Neural cell (in vitro differentiated cells): ENCODE measurements at regions not wholly inside any gene's neighbourhood (a gene's known extent, or its start where the extent isn't known, plus 50 kb on each side); places are given as distances from the start of the nearest gene placed in this dataset.

Experiments used
- H2AFZ ChIP-seq: fragments of 200-600, 300-800 bp; sonication (generic), shearing (Covaris generic); 2 replicates; pipeline ENCODE4 v1.6.0; 2014; ENCODE audit warnings: low read depth, mild to moderate bottlenecking, antibody characterized with exemption, low read length, moderate library complexity
- H3F3A ChIP-seq: fragments of 200-600 bp; shearing (Covaris generic); 2 replicates; pipeline ENCODE4 v1.6.1; 2016; ENCODE audit warnings: mild to moderate bottlenecking, moderate library complexity, mixed read lengths, antibody characterized with exemption, low read length; ENCODE audit not compliant: insufficient read depth, poor library complexity, severe bottlenecking
- H3K27ac ChIP-seq: fragments of 200-600, 300-800 bp; sonication (generic), shearing (Covaris generic); 2 replicates; pipeline ENCODE4 v1.5.1; 2014; ENCODE audit warnings: mild to moderate bottlenecking, low read length, moderate library complexity
- H3K27me3 ChIP-seq: fragments of 300-800, 200-600 bp; sonication (generic), shearing (Covaris generic); 2 replicates; pipeline ENCODE4 v1.6.0; 2014; ENCODE audit warnings: mild to moderate bottlenecking, low read depth, low read length, moderate library complexity; ENCODE audit not compliant: insufficient read depth
- H3K36me3 ChIP-seq: fragments of 300-800, 200-600 bp; sonication (generic), shearing (Covaris generic); 2 replicates; pipeline ENCODE4 v1.5.1; 2014; ENCODE audit warnings: mild to moderate bottlenecking, antibody characterized with exemption, low read length, moderate library complexity; ENCODE audit not compliant: insufficient read depth
- H3K4me2 ChIP-seq: fragments of 300-800, 200-600 bp; sonication (generic), shearing (Covaris generic); 2 replicates; pipeline ENCODE4 v1.6.0; 2014; ENCODE audit warnings: mild to moderate bottlenecking, low read length
- H3K4me3 ChIP-seq: fragments of 300-800, 200-600 bp; sonication (generic), shearing (Covaris generic); 2 replicates; pipeline ENCODE4 v1.5.1; 2014; ENCODE audit warnings: mild to moderate bottlenecking, low read length, moderate library complexity
- H3K79me2 ChIP-seq: fragments of 200-600 bp; shearing (Covaris generic); replicated peaks from 2 replicates; pipeline ENCODE4 v1.6.0; 2014; ENCODE audit warnings: mild to moderate bottlenecking, low read length, moderate library complexity; ENCODE audit not compliant: insufficient read depth
- H3K9ac ChIP-seq: fragments of 300-800, 200-600 bp; sonication (generic), shearing (Covaris generic); 2 replicates; pipeline ENCODE4 v1.6.1; 2016; ENCODE audit warnings: mild to moderate bottlenecking, low read length, mixed read lengths
- H3K9me2 ChIP-seq: fragments of 200-600 bp; shearing (Covaris generic); 2 replicates; pipeline ENCODE4 v1.6.1; 2016; ENCODE audit warnings: mild to moderate bottlenecking, low read length, mixed read lengths; ENCODE audit not compliant: insufficient read depth
- H3K9me3 ChIP-seq: fragments of 200-600, 300-800 bp; sonication (generic), shearing (Covaris generic); 2 replicates; pipeline ENCODE4 v1.6.1; 2016; ENCODE audit warnings: mild to moderate bottlenecking, mixed run types, low read length, moderate library complexity, mixed read lengths
- H4K20me1 ChIP-seq: fragments of 200-600 bp; shearing (Covaris generic); 2 replicates; pipeline ENCODE4 v1.6.1; 2016; ENCODE audit warnings: mild to moderate bottlenecking, mixed run types; ENCODE audit not compliant: insufficient read depth
- EP300 ChIP-seq: fragments of 450-650 bp; conservative IDR thresholded peaks from 2 replicates; pipeline ENCODE4 v1.6.1; 2014; ENCODE audit warnings: antibody characterized with exemption, mild to moderate bottlenecking, moderate library complexity; ENCODE audit not compliant: poor library complexity, severe bottlenecking
- EZH2 ChIP-seq: fragments of 200-600, 300-800 bp; shearing (Covaris generic), sonication (generic); IDR thresholded peaks from 2 replicates; pipeline ENCODE4 v1.6.1; 2014; ENCODE audit warnings: antibody characterized with exemption, low read length, borderline replicate concordance, mild to moderate bottlenecking; ENCODE audit not compliant: insufficient read depth, poor library complexity, severe bottlenecking
- MXI1 ChIP-seq: fragments of 450-650 bp; conservative IDR thresholded peaks from 2 replicates; pipeline ENCODE4 v1.6.1; 2014; ENCODE audit warnings: antibody characterized with exemption, mild to moderate bottlenecking; ENCODE audit not compliant: poor library complexity, severe bottlenecking
- POLR2AphosphoS5 ChIP-seq: IDR thresholded peaks from 2 replicates; pipeline ENCODE4 v1.6.1; 2012
- RAD21 ChIP-seq: fragments of 450-650 bp; conservative IDR thresholded peaks from 2 replicates; pipeline ENCODE4 v1.6.1; 2014; ENCODE audit warnings: antibody characterized with exemption, mild to moderate bottlenecking, moderate library complexity
- REST ChIP-seq: IDR thresholded peaks from 2 replicates; pipeline ENCODE4 v1.6.1; 2012; ENCODE audit warnings: borderline replicate concordance
- SMC3 ChIP-seq: fragments of 450-650 bp; conservative IDR thresholded peaks from 2 replicates; pipeline ENCODE4 v1.6.1; 2014; ENCODE audit warnings: antibody characterized with exemption, mild to moderate bottlenecking, moderate library complexity; ENCODE audit not compliant: poor library complexity
- TAF1 ChIP-seq: IDR thresholded peaks from 2 replicates; pipeline ENCODE4 v1.6.1; 2012; ENCODE audit warnings: low read depth
- TF ChIP-seq, protein P1 (sequence below): fragments of 450-650 bp; IDR thresholded peaks from 2 replicates; pipeline ENCODE4 v1.5.1; 2014; ENCODE audit warnings: antibody characterized with exemption, mild to moderate bottlenecking, moderate library complexity; ENCODE audit not compliant: poor library complexity, severe bottlenecking

DNA sequence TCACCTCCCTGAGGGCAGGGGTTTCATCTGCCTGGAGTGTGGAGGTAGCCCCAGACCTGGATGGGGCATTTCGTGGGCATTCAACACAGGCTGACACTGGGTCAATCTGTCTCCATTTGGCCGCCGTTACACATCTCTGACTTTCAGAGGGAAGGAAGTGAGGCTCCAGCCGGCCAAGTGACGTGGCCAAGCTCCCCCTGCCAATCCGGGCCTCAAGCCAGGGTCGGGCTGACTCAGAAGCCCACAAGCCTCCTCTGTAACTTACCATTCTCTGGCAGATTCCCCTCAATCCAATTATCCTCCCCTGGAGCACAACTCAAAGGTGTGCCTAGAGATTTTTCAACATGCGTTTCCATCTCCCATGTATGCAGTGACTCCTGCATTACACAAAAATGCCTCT is 227.6 kb downstream of the KLF13 start:
- Histone ChIP-seq H3K27ac (no peak overlapping the region), H3K36me3 (no peaks in the 10 kb centered on the region), H3K9me3 (no peaks in the 10 kb centered on the region), H4K20me1 (no peaks in the 10 kb centered on the region), H3F3A (no peaks in the 10 kb centered on the region), H3K4me3 (no peak overlapping the region), H3K9ac (no peak overlapping the region), H3K9me2 (no peaks in the 10 kb centered on the region), H3K79me2 (no peaks in the 10 kb centered on the region), H3K4me2 (no peak overlapping the region), H3K27me3 (no peaks in the 10 kb centered on the region), H2AFZ (no peak overlapping the region)
- TF ChIP-seq SMC3 (no peak), EZH2 (no peak), POLR2AphosphoS5 (no peak), RAD21 (no peak), EP300 (no peak), TAF1 (no peak), MXI1 (no peak), REST (no peak)
- TF ChIP-seq, protein P1, sequence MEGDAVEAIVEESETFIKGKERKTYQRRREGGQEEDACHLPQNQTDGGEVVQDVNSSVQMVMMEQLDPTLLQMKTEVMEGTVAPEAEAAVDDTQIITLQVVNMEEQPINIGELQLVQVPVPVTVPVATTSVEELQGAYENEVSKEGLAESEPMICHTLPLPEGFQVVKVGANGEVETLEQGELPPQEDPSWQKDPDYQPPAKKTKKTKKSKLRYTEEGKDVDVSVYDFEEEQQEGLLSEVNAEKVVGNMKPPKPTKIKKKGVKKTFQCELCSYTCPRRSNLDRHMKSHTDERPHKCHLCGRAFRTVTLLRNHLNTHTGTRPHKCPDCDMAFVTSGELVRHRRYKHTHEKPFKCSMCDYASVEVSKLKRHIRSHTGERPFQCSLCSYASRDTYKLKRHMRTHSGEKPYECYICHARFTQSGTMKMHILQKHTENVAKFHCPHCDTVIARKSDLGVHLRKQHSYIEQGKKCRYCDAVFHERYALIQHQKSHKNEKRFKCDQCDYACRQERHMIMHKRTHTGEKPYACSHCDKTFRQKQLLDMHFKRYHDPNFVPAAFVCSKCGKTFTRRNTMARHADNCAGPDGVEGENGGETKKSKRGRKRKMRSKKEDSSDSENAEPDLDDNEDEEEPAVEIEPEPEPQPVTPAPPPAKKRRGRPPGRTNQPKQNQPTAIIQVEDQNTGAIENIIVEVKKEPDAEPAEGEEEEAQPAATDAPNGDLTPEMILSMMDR, result no peak

- Histone ChIP-seq H3K27ac (no peak overlapping the region), H2AFZ (no peak overlapping the region), H3F3A (no peaks in the 10 kb centered on the region), H3K9me2 (no peaks in the 10 kb centered on the region), H3K36me3 (no peaks in the 10 kb centered on the region), H4K20me1 (no peaks in the 10 kb centered on the region), H3K9me3 (no peaks in the 10 kb centered on the region), H3K79me2 (no peaks in the 10 kb centered on the region), H3K27me3 (no peaks in the 10 kb centered on the region), H3K4me2 (no peak overlapping the region), H3K4me3 (no peak overlapping the region), H3K9ac (no peak overlapping the region)
- no peak for TF ChIP-seq SMC3
- TF ChIP-seq TAF1, result no peak
- TF ChIP-seq EZH2, result no peak
- TF ChIP-seq, protein P1, result no peak
- TF ChIP-seq RAD21, result no peak
- no peak for TF ChIP-seq EP300
- no peak for TF ChIP-seq REST
- no peak for TF ChIP-seq POLR2AphosphoS5
- TF ChIP-seq MXI1, result no peak
Measured at GRCh38 chr15:31555022-31555421, 228.4 kb downstream of the KLF13 start.
